MM.1S (cell line): ENCODE measurements at regions not wholly inside any gene's neighbourhood (a gene's known extent, or its start where the extent isn't known, plus 50 kb on each side); places are given as distances from the start of the nearest gene placed in this dataset.

ENCODE experiments used
- DNase-seq: peaks from one replicate; pipeline ENCODE4 v3.0.0-alpha.2; 2015
- H2AFZ ChIP-seq: fragments of 300-600 bp; sonication (generic); 2 replicates; pipeline ENCODE4 v1.6.0; 2016; ENCODE audit warnings: antibody characterized with exemption, low read length
- H3F3A ChIP-seq: fragments of 300-600 bp; sonication (generic); 2 replicates; pipeline ENCODE4 v1.6.1; 2016; ENCODE audit warnings: mild to moderate bottlenecking, antibody characterized with exemption, low read length, moderate library complexity, mixed read lengths; ENCODE audit not compliant: insufficient read depth
- H3K27ac ChIP-seq: fragments of 300-600 bp; sonication (generic); 2 replicates; pipeline ENCODE4 v1.5.1; 2016; ENCODE audit warnings: mild to moderate bottlenecking, low read length
- H3K27me3 ChIP-seq: fragments of 300-600 bp; sonication (generic); replicated peaks from 2 replicates; pipeline ENCODE4 v1.6.0; 2016; ENCODE audit warnings: low read length; ENCODE audit not compliant: insufficient read depth
- H3K36me3 ChIP-seq: fragments of 300-600 bp; sonication (generic); replicated peaks from 2 replicates; pipeline ENCODE4 v1.6.1; 2016; ENCODE audit warnings: mild to moderate bottlenecking, low read length, mixed read lengths; ENCODE audit not compliant: insufficient read depth
- H3K4me1 ChIP-seq: fragments of 300-600 bp; sonication (generic); 2 replicates; pipeline ENCODE4 v1.6.1; 2016; ENCODE audit warnings: low read length, mixed read lengths
- H3K4me2 ChIP-seq: fragments of 300-600 bp; sonication (generic); 2 replicates; pipeline ENCODE4 v1.6.0; 2016; ENCODE audit warnings: low read depth, low read length
- H3K4me3 ChIP-seq: fragments of 300-600 bp; sonication (generic); 2 replicates; pipeline ENCODE4 v1.5.1; 2016; ENCODE audit warnings: low read length, mixed read lengths
- H3K79me2 ChIP-seq: fragments of 300-600 bp; sonication (generic); 2 replicates; pipeline ENCODE4 v1.6.1; 2016; ENCODE audit warnings: mixed run types, low read length, mixed read lengths
- H3K9ac ChIP-seq: fragments of 300-600 bp; sonication (generic); 2 replicates; pipeline ENCODE4 v1.6.1; 2016; ENCODE audit warnings: low read length, mixed read lengths
- H3K9me2 ChIP-seq: fragments of 300-600 bp; sonication (generic); replicated peaks from 2 replicates; pipeline ENCODE4 v1.6.1; 2016; ENCODE audit warnings: mild to moderate bottlenecking, low read length, mixed read lengths; ENCODE audit not compliant: insufficient read depth
- H3K9me3 ChIP-seq: fragments of 300-600 bp; sonication (generic); replicated peaks from 2 replicates; pipeline ENCODE4 v1.6.1; 2016; ENCODE audit warnings: mild to moderate bottlenecking, low read length, mixed read lengths; ENCODE audit not compliant: insufficient read depth
- H4K20me1 ChIP-seq: fragments of 300-600 bp; sonication (generic); 2 replicates; pipeline ENCODE4 v1.6.1; 2016; ENCODE audit warnings: mild to moderate bottlenecking, low read length, moderate library complexity, mixed read lengths; ENCODE audit not compliant: insufficient read depth
- EZH2 ChIP-seq: fragments of 300-600 bp; sonication (generic); optimal IDR thresholded peaks from 2 replicates; pipeline ENCODE3; 2017; ENCODE audit warnings: low read depth, mild to moderate bottlenecking, antibody characterized with exemption, low read length, mixed read lengths
- EZH2phosphoT487 ChIP-seq: fragments of 300-600 bp; sonication (generic); IDR thresholded peaks from 2 replicates; pipeline ENCODE4 v1.6.1; 2018; ENCODE audit warnings: antibody characterized with exemption, low read length
- TF ChIP-seq, protein P1 (sequence below): fragments of 300-600 bp; sonication (generic); IDR thresholded peaks from 2 replicates; pipeline ENCODE4 v1.5.1; 2016; ENCODE audit warnings: antibody characterized with exemption, low read length, mixed read lengths

DNA sequence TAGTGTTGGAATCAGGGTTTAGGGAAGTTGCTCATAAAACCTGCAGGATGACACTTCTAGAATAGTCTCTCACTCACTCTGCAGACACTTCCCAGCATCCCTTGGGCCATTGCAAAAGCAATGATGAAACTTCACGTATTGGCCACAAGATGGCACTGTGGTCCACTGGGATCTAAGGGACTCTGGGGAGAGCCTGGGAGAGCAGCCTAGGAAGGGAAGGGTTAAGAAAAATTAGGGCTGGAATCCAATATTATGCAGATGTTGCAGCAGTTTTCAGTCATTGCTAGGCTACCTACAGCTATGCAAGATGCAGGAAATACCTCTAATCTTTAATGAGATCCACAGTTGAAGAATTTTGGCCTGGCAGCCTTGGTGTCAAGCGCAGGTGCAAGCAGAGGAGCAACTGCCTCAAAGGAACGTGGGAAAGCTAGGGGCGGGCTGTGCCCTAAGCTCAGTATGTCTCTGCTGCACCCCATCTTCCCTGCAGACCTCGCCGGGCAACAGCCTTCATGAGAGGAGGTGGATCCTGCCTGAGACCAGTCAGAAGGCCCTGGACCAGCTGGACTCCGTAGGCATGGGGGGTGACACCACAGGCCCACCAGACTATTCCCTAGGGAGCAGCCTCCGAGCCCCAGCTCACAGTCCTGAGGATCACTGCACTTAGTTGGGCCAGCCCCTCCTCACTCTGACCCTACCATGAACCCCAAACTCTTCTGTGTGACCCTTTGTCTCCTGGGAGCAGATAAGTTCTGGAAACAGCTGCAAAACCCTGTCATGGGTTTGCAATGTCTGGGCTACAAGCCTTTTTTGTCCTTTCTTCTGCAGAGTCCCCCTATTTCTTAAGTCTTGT lies 127.9 kb upstream of the PRSS58 start:
- peak overlapping the region; percentile 7; the same call in 1 of the 2 replicates for H2AFZ ChIP-seq
- H3K4me3 ChIP-seq, result no peak overlapping the region
- no peaks in the 10 kb centered on the region for H3K9me2 ChIP-seq
- H3F3A ChIP-seq, result peaks cover 11% of the 10 kb centered on the region
- H3K36me3 ChIP-seq, result no peaks in the 10 kb centered on the region
- no peak overlapping the region for H3K4me2 ChIP-seq
- H3K9ac ChIP-seq, result no peak overlapping the region
- H4K20me1 ChIP-seq, result no peaks in the 10 kb centered on the region
- H3K79me2 ChIP-seq, result no peaks in the 10 kb centered on the region
- TF ChIP-seq, protein P1, sequence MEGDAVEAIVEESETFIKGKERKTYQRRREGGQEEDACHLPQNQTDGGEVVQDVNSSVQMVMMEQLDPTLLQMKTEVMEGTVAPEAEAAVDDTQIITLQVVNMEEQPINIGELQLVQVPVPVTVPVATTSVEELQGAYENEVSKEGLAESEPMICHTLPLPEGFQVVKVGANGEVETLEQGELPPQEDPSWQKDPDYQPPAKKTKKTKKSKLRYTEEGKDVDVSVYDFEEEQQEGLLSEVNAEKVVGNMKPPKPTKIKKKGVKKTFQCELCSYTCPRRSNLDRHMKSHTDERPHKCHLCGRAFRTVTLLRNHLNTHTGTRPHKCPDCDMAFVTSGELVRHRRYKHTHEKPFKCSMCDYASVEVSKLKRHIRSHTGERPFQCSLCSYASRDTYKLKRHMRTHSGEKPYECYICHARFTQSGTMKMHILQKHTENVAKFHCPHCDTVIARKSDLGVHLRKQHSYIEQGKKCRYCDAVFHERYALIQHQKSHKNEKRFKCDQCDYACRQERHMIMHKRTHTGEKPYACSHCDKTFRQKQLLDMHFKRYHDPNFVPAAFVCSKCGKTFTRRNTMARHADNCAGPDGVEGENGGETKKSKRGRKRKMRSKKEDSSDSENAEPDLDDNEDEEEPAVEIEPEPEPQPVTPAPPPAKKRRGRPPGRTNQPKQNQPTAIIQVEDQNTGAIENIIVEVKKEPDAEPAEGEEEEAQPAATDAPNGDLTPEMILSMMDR, result peak; percentile 98
- no peak for TF ChIP-seq EZH2phosphoT487
- no peak overlapping the region for H3K27ac ChIP-seq
- peaks cover 20% of the 10 kb centered on the region for H3K4me1 ChIP-seq
- no peaks in the 10 kb centered on the region for H3K27me3 ChIP-seq
- H3K9me3 ChIP-seq, result no peaks in the 10 kb centered on the region
- DNase-seq, result peak; percentile 83

GRCh38 chr7:142384493-142384922 lies 126.7 kb upstream of the PRSS58 start:
- Histone ChIP-seq H3K9ac (no peak overlapping the region), H3K27ac (no peak overlapping the region), H3K36me3 (no peaks in the 10 kb centered on the region), H2AFZ (peak overlapping the region; percentile 41), H3K4me3 (no peak overlapping the region), H3K4me2 (no peak overlapping the region), H4K20me1 (no peaks in the 10 kb centered on the region), H3K27me3 (no peaks in the 10 kb centered on the region), H3F3A (peaks cover 11% of the 10 kb centered on the region), H3K9me3 (no peaks in the 10 kb centered on the region), H3K9me2 (no peaks in the 10 kb centered on the region), H3K79me2 (no peaks in the 10 kb centered on the region), H3K4me1 (peaks cover 20% of the 10 kb centered on the region)
- TF ChIP-seq, protein P1, result no peak
- no peak for TF ChIP-seq EZH2
- TF ChIP-seq EZH2phosphoT487, result no peak
- DNase-seq, result no peak

- H3K27me3 ChIP-seq, result no peaks in the 10 kb centered on the region
- H3K79me2 ChIP-seq, result no peaks in the 10 kb centered on the region
- no peaks in the 10 kb centered on the region for H3K36me3 ChIP-seq
- no peak overlapping the region for H3K4me3 ChIP-seq
- H3K9me2 ChIP-seq, result no peaks in the 10 kb centered on the region
- no peak for DNase-seq
- peaks cover 20% of the 10 kb centered on the region for H3K4me1 ChIP-seq
- peak overlapping the region; percentile 41 for H2AFZ ChIP-seq
- H3K9me3 ChIP-seq, result no peaks in the 10 kb centered on the region
- H4K20me1 ChIP-seq, result no peaks in the 10 kb centered on the region
- H3F3A ChIP-seq, result peaks cover 11% of the 10 kb centered on the region
- H3K27ac ChIP-seq, result no peak overlapping the region
- H3K9ac ChIP-seq, result no peak overlapping the region
- no peak overlapping the region for H3K4me2 ChIP-seq
- no peak for TF ChIP-seq EZH2phosphoT487
- TF ChIP-seq, protein P1, result no peak
- no peak for TF ChIP-seq EZH2
Observed at GRCh38 chr7:142383841-142384492, 126.1 kb upstream of the PRSS58 start.
